ENCODE measurements at regions not wholly inside any gene's neighbourhood (a gene's known extent, or its start where the extent isn't known, plus 50 kb on each side); places are given as distances from the start of the nearest gene placed in this dataset.

DNA sequence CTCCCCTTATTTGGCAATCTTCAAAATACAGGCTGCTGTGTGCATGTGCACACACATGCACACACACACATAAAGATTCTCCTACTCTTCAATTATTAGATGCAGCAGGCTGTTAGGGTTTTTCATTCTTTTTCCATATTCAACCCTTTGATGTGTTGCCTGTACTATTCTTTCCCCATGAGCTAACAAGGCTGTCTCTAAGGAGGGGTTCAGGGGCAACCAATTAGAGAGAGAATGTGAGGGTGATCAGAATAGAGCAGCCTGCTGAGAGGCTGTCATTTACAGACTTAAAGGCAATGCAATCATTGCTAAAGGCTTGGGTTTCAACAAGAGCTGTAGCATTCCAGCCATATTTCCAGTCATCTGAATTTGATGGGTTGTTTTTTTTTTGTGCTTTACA, 467.4 kb upstream of the ID4 start:
- TF ChIP-seq, protein P1, sequence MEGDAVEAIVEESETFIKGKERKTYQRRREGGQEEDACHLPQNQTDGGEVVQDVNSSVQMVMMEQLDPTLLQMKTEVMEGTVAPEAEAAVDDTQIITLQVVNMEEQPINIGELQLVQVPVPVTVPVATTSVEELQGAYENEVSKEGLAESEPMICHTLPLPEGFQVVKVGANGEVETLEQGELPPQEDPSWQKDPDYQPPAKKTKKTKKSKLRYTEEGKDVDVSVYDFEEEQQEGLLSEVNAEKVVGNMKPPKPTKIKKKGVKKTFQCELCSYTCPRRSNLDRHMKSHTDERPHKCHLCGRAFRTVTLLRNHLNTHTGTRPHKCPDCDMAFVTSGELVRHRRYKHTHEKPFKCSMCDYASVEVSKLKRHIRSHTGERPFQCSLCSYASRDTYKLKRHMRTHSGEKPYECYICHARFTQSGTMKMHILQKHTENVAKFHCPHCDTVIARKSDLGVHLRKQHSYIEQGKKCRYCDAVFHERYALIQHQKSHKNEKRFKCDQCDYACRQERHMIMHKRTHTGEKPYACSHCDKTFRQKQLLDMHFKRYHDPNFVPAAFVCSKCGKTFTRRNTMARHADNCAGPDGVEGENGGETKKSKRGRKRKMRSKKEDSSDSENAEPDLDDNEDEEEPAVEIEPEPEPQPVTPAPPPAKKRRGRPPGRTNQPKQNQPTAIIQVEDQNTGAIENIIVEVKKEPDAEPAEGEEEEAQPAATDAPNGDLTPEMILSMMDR (IDR thresholded peaks at IDR 0.05): no peak
- TF ChIP-seq TAF1 (IDR thresholded peaks at IDR 0.05; ENCODE audit: borderline replicate concordance, low read depth, low read length): no peak
- TF ChIP-seq, protein P2, sequence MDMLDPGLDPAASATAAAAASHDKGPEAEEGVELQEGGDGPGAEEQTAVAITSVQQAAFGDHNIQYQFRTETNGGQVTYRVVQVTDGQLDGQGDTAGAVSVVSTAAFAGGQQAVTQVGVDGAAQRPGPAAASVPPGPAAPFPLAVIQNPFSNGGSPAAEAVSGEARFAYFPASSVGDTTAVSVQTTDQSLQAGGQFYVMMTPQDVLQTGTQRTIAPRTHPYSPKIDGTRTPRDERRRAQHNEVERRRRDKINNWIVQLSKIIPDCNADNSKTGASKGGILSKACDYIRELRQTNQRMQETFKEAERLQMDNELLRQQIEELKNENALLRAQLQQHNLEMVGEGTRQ (IDR thresholded peaks at IDR 0.05; ENCODE audit: borderline replicate concordance, low read depth, low read length): no peak
